HCT116 (cell line): ENCODE measurements at regions not wholly inside any gene's neighbourhood (a gene's known extent, or its start where the extent isn't known, plus 50 kb on each side); places are given as distances from the start of the nearest gene placed in this dataset.

ENCODE experiments used
- ATAC-seq: fragments of 200-7000 bp; cut with Tn5 transposase; 2 replicates; pipeline ENCODE4 v1.9.1; 2020; ENCODE audit warnings: mild to moderate bottlenecking, moderate library complexity
- BruUV-seq: library from RNA; stranded (reverse); fragments of 400-500 nt; replicated peaks from 2 replicates; lab custom pipeline; 2021; lab: Mats Ljungman, UMichigan
- CTCF ChIA-PET: fragments of 300-600 bp; sonication (Branson Sonifier 250); formaldehyde crosslinking; loops from one replicate; lab custom pipeline; 2021; ENCODE audit warnings: antibody characterized with exemption; lab: Charles Lee
- POLR2A ChIA-PET: fragments of 300-600, 350-600 bp; sonication (Branson Sonifier 250); formaldehyde crosslinking; loops from one replicate; lab custom pipeline; 2021; ENCODE audit warnings: antibody characterized with exemption; lab: Charles Lee
- RAD21 ChIA-PET, 2 experiments: fragments of 300-600 bp; sonication (Branson Sonifier 250); formaldehyde crosslinking; loops; one replicate each; lab custom pipeline; 2023; ENCODE audit warnings: low total read pairs in 2 of 2; ENCODE audit not compliant: uncharacterized antibody in 2 of 2, unreplicated experiment in 2 of 2, low non-redundant PET in 1 of 2; lab: Charles Lee
- DNase-seq: peaks from one replicate; pipeline ENCODE4 v3.0.0-alpha.2; 2010; ENCODE audit warnings: low read depth, low spot score
- H2AFZ ChIP-seq: fragments of 200-600 bp; shearing (Covaris generic), sonication (generic); 2 replicates; pipeline ENCODE4 v1.6.1; 2017; ENCODE audit warnings: low read depth, mixed run types, mixed read lengths, antibody characterized with exemption, low read length; ENCODE audit not compliant: poor library complexity, severe bottlenecking
- H3K27ac ChIP-seq: 2 replicates; pipeline ENCODE4 v1.5.1; 2012; ENCODE audit warnings: low read depth, low read length
- H3K27me3 ChIP-seq: fragments of 200-600 bp; sonication (generic); 2 replicates; pipeline ENCODE4 v1.6.1; 2016; ENCODE audit warnings: mixed run types, low read length, mixed read lengths; ENCODE audit not compliant: insufficient read depth
- H3K36me3 ChIP-seq, 2 experiments: fragments of 200-500 bp in 1 of 2; fragments of 200-600 bp in 1 of 2; sonication (Bioruptor generic) in 1 of 2; sonication (generic) in 1 of 2; 2 replicates each; pipeline versions ENCODE4 v1.5.1 to v1.6.1; 2014 to 2016; ENCODE audit warnings: low read length in 2 of 2, inconsistent platforms in 1 of 2, mixed read lengths in 1 of 2, mixed run types in 1 of 2; ENCODE audit not compliant: insufficient read depth in 2 of 2, control insufficient read depth in 1 of 2
- H3K4me1 ChIP-seq, 2 experiments: fragments of 200-600 bp in 1 of 2; sonication (generic) in 1 of 2; 2 replicates each; pipeline versions ENCODE4 v1.5.1 to v1.6.1; 2012 to 2017; ENCODE audit warnings: low read length in 2 of 2, inconsistent platforms in 1 of 2, mild to moderate bottlenecking in 1 of 2, mixed read lengths in 1 of 2, mixed run types in 1 of 2, moderate library complexity in 1 of 2; ENCODE audit not compliant: insufficient read depth in 2 of 2, control insufficient read depth in 1 of 2
- H3K4me2 ChIP-seq: fragments of 200-600 bp; sonication (generic); 2 replicates; pipeline ENCODE4 v1.6.1; 2017; ENCODE audit warnings: mixed run types, low read length, mixed read lengths
- H3K4me3 ChIP-seq, 2 experiments: fragments of 200-600 bp in 1 of 2; sonication (generic) in 1 of 2; replicated peaks in 1 of 2; 2 replicates each; pipeline ENCODE4 v1.5.1; 2011 to 2016; ENCODE audit warnings: low read length in 2 of 2, control low read depth in 1 of 2, low read depth in 1 of 2, mild to moderate bottlenecking in 1 of 2, mixed read lengths in 1 of 2, mixed run types in 1 of 2
- H3K79me2 ChIP-seq: fragments of 200-600 bp; sonication (generic); 2 replicates; pipeline ENCODE4 v1.6.1; 2017; ENCODE audit warnings: mild to moderate bottlenecking, mixed run types, low read length, moderate library complexity, mixed read lengths; ENCODE audit not compliant: insufficient read depth
- H3K9ac ChIP-seq: fragments of 200-600 bp; sonication (generic); 2 replicates; pipeline ENCODE4 v1.6.1; 2016; ENCODE audit warnings: low read length, mixed read lengths
- H3K9me2 ChIP-seq: fragments of 200-600 bp; sonication (generic), shearing (Covaris generic); 2 replicates; pipeline ENCODE4 v1.6.1; 2017; ENCODE audit warnings: mixed run types, mild to moderate bottlenecking, moderate library complexity; ENCODE audit not compliant: insufficient read depth
- H3K9me3 ChIP-seq, 2 experiments: fragments of 200-500 bp in 1 of 2; fragments of 200-600 bp in 1 of 2; sonication (Bioruptor generic) in 1 of 2; sonication (generic) in 1 of 2; 2 replicates each; pipeline ENCODE4 v1.6.1; 2014 to 2017; ENCODE audit warnings: low read length in 2 of 2, mixed read lengths in 2 of 2, inconsistent platforms in 1 of 2, low read depth in 1 of 2, mild to moderate bottlenecking in 1 of 2, mixed run types in 1 of 2, moderate library complexity in 1 of 2; ENCODE audit not compliant: control insufficient read depth in 1 of 2, insufficient read depth in 1 of 2
- H4K20me1 ChIP-seq: fragments of 200-600 bp; sonication (generic), shearing (Covaris generic); 2 replicates; pipeline ENCODE4 v1.6.1; 2017; ENCODE audit warnings: mixed run types, mild to moderate bottlenecking, moderate library complexity; ENCODE audit not compliant: insufficient read depth
- CBX3 ChIP-seq: IDR thresholded peaks from 2 replicates; pipeline ENCODE4 v1.6.1; 2012; ENCODE audit warnings: low read depth
- ELF1 ChIP-seq: IDR thresholded peaks from 2 replicates; pipeline ENCODE4 v1.6.1; 2012; ENCODE audit warnings: low read depth, borderline replicate concordance
- JUND ChIP-seq: IDR thresholded peaks from 2 replicates; pipeline ENCODE4 v1.6.1; 2012
- POLR2A ChIP-seq: IDR thresholded peaks from 2 replicates; pipeline ENCODE4 v1.7.0; 2011; ENCODE audit warnings: borderline replicate concordance; ENCODE audit not compliant: insufficient read depth, insufficient read length; ENCODE audit errors: extremely low read depth
- RAD21 ChIP-seq: IDR thresholded peaks from 2 replicates; pipeline ENCODE4 v1.6.1; 2012; ENCODE audit warnings: low read depth, mild to moderate bottlenecking
- SIN3A ChIP-seq: IDR thresholded peaks from 2 replicates; pipeline ENCODE4 v1.6.1; 2012; ENCODE audit warnings: low read depth
- SRF ChIP-seq: IDR thresholded peaks from 2 replicates; pipeline ENCODE4 v1.6.1; 2012; ENCODE audit warnings: low read depth
- YY1 ChIP-seq: IDR thresholded peaks from 2 replicates; pipeline ENCODE4 v1.6.1; 2011; ENCODE audit warnings: low read length, low read depth, moderate library complexity, mild to moderate bottlenecking; ENCODE audit not compliant: insufficient replicate concordance; ENCODE audit errors: extremely low read depth
- ZFX ChIP-seq: fragments of 450-650 bp; IDR thresholded peaks from 2 replicates; pipeline ENCODE4 v1.6.1; 2017
- ZNF274 ChIP-seq: fragments of 200-500 bp; sonication (Bioruptor generic); IDR thresholded peaks from 2 replicates; pipeline ENCODE4 v1.6.1; 2014; ENCODE audit warnings: mild to moderate bottlenecking, low read depth, low read length, inconsistent platforms
- intact Hi-C: fragments of 100-400 bp; cut with micrococcal nuclease; formaldehyde crosslinking; loops from 2 replicates; pipeline ENCODE4 v1.10.0; 2022
- TF ChIP-seq, protein P1 (sequence below), 3 experiments: fragments of 200-600 bp in 1 of 3; sonication (generic) in 1 of 3; IDR thresholded peaks in 2 of 3; conservative IDR thresholded peaks in 1 of 3; 2 replicates each; pipeline ENCODE4 v1.5.1; 2012 to 2017; ENCODE audit warnings: low read depth in 2 of 3, low read length in 2 of 3, antibody characterized with exemption in 1 of 3, borderline replicate concordance in 1 of 3, control low read depth in 1 of 3, mild to moderate bottlenecking in 1 of 3, mixed read lengths in 1 of 3, mixed run types in 1 of 3, moderate library complexity in 1 of 3; ENCODE audit not compliant: insufficient read depth in 1 of 3
- TF ChIP-seq, protein P2 (sequence below): IDR thresholded peaks from 2 replicates; pipeline ENCODE4 v1.6.1; 2012; ENCODE audit warnings: low read depth
- TF ChIP-seq, protein P3 (sequence below): IDR thresholded peaks from 2 replicates; pipeline ENCODE4 v1.6.1; 2011; ENCODE audit warnings: mild to moderate bottlenecking, low read length, moderate library complexity; ENCODE audit not compliant: insufficient replicate concordance; ENCODE audit errors: extremely low read depth
- TF ChIP-seq, protein P4 (sequence below): IDR thresholded peaks from 2 replicates; pipeline ENCODE4 v1.6.1; 2012

DNA sequence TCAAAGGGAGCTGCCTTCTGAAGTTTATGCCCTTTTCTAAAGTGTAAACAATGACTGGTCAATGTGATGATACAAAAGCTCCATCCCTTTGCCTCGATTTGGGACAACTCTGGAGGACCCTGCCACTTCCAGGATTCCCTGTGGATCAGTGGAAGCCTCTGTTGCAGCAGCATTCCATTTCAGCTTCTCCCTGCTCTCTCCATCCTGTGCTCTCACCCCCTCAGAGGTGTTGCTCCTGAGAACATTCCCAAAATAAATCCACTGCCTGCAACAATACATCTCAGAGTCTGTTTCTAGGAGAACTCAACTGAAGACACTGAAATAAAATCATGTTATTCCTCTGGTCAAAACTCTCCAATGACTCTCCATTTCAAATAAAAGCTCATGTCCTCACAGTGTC, 263.6 kb downstream of the HACE1 start:
- Histone ChIP-seq H3K79me2 (no peaks in the 10 kb centered on the region), H3K4me3 (no peak overlapping the region), H4K20me1 (no peaks in the 10 kb centered on the region), H2AFZ (no peak overlapping the region), H3K36me3 (no peaks in the 10 kb centered on the region), H3K4me2 (no peak overlapping the region), H3K27ac (no peak overlapping the region), H3K9ac (no peak overlapping the region), H3K27me3 (no peaks in the 10 kb centered on the region)
- POLR2A ChIA-PET = no interaction called here
- no TSS peak for BruUV-seq
- intact Hi-C loops = no loop called here
- ATAC-seq (no peak), DNase-seq (no peak)
- TF ChIP-seq, protein P1, sequence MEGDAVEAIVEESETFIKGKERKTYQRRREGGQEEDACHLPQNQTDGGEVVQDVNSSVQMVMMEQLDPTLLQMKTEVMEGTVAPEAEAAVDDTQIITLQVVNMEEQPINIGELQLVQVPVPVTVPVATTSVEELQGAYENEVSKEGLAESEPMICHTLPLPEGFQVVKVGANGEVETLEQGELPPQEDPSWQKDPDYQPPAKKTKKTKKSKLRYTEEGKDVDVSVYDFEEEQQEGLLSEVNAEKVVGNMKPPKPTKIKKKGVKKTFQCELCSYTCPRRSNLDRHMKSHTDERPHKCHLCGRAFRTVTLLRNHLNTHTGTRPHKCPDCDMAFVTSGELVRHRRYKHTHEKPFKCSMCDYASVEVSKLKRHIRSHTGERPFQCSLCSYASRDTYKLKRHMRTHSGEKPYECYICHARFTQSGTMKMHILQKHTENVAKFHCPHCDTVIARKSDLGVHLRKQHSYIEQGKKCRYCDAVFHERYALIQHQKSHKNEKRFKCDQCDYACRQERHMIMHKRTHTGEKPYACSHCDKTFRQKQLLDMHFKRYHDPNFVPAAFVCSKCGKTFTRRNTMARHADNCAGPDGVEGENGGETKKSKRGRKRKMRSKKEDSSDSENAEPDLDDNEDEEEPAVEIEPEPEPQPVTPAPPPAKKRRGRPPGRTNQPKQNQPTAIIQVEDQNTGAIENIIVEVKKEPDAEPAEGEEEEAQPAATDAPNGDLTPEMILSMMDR (IDR thresholded peaks at IDR 0.05 in 2 of 3, conservative IDR thresholded peaks at IDR 0.05 in 1 of 3; ENCODE audit: borderline replicate concordance in 1 of 3, insufficient read depth in 1 of 3, low read depth in 2 of 3, low read length in 2 of 3) = no peak
- TF ChIP-seq SRF (no peak), ZNF274 (no peak), ZFX (no peak), JUND (no peak), SIN3A (no peak), POLR2A (no peak), ELF1 (no peak), YY1 (no peak), RAD21 (no peak), CBX3 (no peak)
- TF ChIP-seq, protein P2, sequence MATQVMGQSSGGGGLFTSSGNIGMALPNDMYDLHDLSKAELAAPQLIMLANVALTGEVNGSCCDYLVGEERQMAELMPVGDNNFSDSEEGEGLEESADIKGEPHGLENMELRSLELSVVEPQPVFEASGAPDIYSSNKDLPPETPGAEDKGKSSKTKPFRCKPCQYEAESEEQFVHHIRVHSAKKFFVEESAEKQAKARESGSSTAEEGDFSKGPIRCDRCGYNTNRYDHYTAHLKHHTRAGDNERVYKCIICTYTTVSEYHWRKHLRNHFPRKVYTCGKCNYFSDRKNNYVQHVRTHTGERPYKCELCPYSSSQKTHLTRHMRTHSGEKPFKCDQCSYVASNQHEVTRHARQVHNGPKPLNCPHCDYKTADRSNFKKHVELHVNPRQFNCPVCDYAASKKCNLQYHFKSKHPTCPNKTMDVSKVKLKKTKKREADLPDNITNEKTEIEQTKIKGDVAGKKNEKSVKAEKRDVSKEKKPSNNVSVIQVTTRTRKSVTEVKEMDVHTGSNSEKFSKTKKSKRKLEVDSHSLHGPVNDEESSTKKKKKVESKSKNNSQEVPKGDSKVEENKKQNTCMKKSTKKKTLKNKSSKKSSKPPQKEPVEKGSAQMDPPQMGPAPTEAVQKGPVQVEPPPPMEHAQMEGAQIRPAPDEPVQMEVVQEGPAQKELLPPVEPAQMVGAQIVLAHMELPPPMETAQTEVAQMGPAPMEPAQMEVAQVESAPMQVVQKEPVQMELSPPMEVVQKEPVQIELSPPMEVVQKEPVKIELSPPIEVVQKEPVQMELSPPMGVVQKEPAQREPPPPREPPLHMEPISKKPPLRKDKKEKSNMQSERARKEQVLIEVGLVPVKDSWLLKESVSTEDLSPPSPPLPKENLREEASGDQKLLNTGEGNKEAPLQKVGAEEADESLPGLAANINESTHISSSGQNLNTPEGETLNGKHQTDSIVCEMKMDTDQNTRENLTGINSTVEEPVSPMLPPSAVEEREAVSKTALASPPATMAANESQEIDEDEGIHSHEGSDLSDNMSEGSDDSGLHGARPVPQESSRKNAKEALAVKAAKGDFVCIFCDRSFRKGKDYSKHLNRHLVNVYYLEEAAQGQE = no peak
- TF ChIP-seq, protein P3, sequence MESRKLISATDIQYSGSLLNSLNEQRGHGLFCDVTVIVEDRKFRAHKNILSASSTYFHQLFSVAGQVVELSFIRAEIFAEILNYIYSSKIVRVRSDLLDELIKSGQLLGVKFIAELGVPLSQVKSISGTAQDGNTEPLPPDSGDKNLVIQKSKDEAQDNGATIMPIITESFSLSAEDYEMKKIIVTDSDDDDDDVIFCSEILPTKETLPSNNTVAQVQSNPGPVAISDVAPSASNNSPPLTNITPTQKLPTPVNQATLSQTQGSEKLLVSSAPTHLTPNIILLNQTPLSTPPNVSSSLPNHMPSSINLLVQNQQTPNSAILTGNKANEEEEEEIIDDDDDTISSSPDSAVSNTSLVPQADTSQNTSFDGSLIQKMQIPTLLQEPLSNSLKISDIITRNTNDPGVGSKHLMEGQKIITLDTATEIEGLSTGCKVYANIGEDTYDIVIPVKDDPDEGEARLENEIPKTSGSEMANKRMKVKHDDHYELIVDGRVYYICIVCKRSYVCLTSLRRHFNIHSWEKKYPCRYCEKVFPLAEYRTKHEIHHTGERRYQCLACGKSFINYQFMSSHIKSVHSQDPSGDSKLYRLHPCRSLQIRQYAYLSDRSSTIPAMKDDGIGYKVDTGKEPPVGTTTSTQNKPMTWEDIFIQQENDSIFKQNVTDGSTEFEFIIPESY = no peak
- TF ChIP-seq, protein P4, sequence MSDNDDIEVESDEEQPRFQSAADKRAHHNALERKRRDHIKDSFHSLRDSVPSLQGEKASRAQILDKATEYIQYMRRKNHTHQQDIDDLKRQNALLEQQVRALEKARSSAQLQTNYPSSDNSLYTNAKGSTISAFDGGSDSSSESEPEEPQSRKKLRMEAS = no peak
- TF ChIP-seq, all 23 proteins: peak for 0
- Histone ChIP-seq H3K4me1 (no peaks in the 10 kb centered on the region), H3K9me2 (no peaks in the 10 kb centered on the region), H3K9me3 (no peaks in the 10 kb centered on the region)
- CTCF ChIA-PET = no interaction called here
- RAD21 ChIA-PET = no interaction called here
